ENCODE measurements at regions not wholly inside any gene's neighbourhood (a gene's known extent, or its start where the extent isn't known, plus 50 kb on each side); places are given as distances from the start of the nearest gene placed in this dataset.
A peak's percentile ranks its signal among the peaks of the same experiment; 100 is the strongest.

DNA sequence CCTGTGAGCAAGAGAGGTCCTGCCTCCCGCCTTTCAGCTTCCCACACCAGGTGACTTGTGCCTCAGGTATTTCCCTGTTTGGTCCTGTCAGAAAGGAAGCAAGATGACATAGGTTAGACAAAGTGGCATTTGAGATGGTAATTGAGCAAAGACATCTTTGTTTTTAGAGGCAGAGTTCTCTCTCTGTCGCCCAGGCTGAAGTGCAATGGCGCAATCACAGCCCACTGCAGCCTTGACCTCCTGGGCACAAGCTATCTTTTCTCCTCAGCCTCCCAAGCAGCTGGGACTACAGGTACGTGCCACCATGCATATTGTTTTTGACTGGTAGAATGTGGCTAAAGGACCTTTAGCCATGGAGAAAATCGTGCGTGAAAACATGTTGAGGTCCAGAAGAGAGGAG, 339.1 kb downstream of the FGF9 start:
- DNase-seq (ENCODE audit: low spot score) = no peak

DNA sequence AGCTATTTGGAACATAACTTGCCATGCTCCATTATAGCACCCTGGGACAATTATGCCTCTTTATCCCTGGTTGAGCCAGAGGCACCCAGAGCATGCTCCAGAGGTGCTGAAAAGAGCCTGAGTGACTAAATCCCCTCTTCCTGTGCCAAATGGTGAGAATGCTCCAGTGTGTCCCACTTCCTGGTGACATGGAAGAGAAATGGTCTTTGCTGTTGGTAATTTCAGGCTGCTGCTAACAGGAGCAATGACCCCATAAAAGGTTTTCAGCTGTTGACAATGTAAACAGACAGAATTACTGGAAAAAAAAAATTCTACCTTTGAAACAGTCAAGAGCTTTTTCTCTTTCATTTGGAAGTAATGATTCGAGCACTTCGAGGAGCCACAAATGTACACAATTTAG, 341.8 kb downstream of the FGF9 start:
- no peak for DNase-seq (ENCODE audit: low spot score)

DNA sequence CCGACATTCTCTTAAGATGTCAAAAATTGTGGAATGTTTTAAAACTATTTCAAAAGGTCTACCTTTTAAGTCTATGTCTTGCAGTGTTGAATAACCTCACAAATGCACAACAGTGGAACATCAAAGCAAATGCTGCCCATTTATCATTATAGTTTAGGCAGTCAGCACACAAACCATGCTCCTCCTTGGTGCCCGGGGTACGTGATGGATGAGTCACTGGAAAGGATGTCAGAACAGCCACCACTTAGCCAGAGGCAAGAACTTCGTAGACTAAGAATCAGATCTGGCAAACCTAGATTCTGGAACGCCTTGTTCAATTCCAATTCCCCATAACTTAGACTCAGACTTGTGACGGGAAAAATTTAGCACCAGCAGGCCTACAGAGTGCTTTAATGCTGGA, 343.6 kb downstream of the FGF9 start:
- peak; percentile 66 for DNase-seq (ENCODE audit: low spot score)

DNA sequence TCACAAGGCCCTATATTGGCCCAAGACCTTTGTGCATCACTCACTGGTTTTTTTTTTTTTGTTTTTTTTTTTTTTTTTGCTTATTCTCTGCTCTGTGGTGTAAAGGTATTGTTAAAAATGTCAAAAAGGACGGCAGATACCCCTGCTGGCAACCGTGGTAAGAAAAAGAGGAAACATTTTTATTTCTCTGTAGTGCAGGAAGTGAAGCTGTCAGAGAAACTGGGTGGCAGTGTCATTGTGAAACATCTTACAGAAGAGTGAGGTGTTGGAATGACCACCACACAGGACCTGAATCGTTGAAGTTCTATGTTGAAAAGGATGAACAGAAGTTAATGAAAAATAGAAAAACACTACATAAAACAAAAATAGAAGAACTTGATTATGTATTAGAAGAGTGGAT, 346.4 kb downstream of the FGF9 start:
- no peak for DNase-seq (ENCODE audit: low spot score)

DNA sequence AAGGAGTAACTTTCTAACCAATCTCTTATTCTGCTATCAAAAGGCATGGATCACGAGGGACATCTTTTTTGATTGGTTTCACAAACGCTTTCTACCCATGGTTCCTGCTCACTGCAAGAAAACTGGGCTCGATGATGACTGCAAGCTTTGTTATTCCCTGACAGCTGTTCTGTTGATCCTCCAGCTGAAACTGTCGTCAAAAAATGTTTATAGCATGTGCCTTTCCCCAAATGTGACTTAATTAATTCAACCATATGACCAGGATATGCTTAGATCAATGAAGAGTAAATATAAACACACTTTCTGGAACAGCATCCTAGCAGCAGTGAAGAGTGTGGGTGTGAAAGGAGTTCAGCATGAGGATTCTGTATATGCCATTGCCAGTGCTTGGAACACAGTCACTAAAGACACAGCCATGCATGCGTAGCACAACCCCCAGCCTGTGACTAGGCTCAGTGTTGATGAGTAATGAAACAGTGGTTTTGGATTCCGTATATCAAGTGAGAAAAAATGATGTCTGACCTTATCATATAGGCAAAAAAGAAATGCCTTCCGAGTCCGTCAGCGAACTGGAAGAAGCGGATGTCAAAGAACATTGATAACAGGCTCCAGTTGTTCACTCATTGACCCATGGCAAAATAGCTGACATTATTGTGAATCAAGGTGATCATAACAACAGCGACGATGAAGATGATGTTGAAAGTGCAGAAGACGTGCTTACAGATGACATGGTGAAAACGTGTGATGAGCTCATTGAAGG, 347.4 kb downstream of the FGF9 start:
- no peak for DNase-seq (ENCODE audit: low spot score)

DNA sequence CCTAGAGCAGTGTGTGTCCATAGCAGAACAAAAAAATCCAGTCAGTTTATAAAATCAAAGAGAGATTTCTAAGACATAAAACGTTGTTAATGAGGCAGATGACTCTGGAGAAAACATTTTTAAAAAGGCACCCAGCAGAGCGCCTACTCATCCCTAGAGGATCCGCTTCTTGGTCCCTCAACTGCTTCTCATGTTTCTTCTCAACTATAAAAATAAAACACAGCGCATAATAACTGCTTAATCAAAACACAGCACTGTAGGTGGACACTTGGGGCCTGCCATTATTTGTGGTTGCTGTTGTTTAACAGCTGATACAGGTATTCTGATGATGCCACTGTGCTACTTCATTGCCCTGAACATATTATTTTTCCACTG, 347.9 kb downstream of the FGF9 start:
- no peak for DNase-seq (ENCODE audit: low spot score)

DNA sequence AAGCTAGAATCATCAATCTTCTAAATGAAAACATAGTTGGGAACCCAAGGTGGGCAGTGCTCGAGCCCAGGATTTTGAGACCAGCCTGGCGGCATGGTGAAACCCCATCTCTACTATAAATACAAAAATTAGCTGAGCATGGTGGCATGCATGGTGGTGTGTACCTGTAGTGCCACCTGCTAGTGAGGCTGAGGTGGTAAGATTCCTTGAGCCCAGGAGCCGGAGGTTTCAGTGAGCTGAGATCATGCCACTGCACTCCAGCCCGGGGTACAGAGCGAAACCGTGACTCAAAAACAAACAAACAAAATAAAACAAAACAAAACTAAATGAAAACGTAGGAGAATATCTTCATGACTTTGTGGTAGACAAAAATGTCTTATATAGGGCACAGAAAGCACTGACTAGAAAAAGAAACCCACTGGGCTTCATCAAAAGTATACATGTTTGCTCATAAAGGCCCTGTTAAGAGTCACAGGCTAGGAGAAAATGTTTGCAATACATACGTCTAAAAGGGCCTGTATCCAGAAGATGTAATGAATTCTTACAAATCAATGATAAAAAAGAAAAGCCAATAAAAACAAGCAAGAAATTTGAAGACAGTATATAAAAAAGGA, 353.6 kb downstream of the FGF9 start:
- DNase-seq (ENCODE audit: low spot score) = no peak

DNA sequence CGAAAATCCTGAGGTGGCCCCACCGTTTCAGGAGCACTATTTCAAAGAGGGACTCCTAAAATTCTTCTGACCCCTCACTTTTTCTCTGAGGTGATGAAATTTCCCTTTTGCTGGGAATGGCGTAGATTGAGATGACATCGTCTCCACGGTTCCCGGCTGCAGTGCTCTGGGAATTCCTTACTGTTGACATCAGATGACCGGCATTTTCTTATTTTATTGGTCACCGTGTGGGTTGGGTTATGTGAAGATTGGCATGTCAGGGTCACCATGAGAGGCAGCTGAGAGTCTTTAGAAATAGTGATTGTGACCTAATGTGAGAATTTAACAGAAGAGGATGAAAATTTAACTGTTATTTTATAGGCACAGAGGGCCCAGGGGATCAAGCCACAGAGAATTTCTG, 356.7 kb downstream of the FGF9 start:
- DNase-seq (ENCODE audit: low spot score) = no peak

DNA sequence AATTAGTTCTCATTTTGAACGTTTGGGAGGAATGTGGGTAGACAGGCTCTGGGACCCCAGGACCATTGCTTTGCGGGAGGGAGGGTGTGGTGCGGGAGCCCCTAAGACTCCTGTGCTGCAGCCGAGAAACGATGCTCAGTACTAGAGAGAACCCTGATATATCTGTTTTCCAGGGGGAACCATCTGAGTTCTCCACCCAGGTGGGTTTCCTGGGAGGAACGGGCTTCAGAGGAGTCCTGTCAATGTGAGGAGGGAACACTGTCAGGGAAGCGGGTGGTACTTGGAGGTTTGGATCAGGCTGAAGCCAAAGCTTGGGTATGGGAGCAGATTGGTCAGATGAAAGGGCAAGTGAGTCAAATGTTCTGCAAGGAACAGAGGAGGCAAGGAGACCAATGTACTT, 358.0 kb downstream of the FGF9 start:
- DNase-seq (ENCODE audit: low spot score) = no peak

DNA sequence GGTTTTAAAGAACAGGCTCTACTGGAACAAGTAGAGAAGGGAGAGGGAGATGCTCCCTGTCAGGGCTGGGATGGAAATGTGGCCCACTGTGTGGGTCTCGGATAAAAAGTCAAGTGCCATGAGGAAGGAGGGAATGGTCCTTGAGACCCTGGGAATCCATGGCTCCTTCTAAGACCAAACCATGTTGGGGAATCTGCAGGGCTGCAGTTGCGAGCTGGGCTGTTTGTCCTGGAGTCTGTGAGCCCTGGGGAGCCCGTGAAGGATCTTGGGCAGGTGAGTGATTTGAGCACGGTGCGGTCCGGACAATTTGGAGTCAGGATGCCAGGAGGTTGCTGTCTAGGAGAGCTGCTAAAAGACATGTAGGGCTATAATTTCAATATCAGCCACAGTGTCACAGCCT, 359.4 kb downstream of the FGF9 start:
- DNase-seq (ENCODE audit: low spot score) = no peak

DNA sequence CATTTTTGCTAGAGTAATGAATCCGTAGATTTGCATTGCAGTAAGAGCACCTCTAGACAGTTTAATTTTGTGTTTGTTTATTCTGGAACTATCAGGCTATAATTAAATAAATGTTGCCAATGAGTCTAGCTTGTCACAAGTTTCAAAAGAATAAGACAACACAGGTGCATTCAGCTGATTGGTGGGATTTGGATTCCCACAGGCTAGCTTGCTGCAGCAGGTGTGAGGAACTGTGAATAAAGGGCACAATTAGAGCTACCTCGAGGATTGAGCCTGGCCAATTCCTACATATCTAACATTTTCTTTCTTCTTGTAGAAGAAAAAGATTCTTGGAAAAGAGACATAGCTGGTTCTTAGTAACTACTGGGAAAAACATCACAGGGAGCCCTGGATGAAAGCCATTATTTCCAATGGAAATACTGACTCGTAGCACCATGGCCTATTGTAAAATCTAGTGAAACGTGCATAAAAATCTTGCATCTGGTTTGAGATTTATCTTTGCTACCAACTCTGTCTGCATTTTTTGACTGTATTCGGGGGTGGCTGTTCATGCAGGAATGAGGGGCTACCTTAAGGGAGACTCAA, 360.9 kb downstream of the FGF9 start:
- no peak for DNase-seq (ENCODE audit: low spot score)

DNA sequence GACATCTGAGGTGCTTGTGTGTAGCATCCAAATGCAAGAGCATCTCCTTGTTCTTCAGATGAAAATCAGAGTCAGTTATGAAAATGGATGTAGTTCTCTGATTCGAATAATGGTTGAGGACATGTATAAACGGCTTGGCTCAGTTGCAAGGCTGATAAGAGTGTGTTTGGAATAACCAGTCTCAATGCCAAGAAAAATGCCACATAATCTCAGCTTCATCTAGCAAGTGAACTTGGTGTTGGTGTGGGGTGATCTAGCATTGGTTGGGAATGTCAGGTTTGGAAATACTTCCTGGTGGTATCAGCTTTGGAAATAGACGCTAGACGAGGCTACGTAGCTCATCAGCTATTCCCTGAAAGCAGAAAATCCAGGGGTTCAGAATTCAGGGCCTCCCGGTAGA, 362.0 kb downstream of the FGF9 start:
- no peak for DNase-seq (ENCODE audit: low spot score)

DNA sequence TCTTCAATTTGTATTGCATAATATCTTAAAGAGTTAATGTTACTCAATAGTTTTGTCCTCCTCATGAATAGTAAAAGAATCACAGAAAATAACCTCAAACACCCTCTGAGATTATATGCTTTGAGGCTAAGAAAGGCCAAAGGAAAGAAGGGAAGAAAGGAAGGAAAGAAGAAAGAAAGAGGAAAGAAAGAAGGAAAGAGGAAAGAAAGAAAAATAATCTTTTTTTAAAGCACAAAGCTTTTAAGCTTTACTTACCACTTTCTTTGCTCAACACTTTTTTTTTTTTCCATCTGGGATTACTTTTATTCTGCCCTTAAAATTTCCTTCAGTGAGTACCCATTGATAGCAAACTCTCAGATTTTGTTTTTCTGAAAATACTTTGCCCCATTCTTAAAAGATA, 369.1 kb downstream of the FGF9 start:
- no peak for DNase-seq (ENCODE audit: low spot score)

DNA sequence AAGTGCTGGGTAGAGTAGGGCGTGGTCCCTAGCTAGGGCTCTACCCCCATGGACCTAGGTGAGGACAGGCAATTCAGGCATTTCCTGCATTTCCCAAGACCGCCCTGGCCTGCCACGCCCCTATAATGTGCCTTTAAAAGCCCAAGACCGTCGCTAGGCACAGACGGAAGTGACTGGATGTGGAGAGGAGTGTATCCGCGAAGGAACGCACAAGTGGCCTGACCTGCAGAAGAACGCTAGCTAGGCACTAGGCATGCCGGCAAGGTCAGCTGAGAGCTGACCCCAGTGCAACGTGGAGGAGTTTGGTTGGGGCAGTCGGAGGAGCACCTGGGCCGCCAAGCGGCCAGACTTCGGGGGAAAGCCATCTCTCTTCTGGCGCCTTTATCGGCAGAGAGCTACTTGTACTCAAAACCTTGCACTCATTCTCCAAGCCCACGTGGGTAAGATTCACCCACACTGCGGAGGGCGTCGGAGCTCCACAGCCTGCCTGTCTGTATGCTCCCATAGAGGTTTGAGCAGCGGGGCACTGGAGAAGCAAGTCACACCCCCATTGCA, 370.0 kb downstream of the FGF9 start:
- DNase-seq (ENCODE audit: low spot score) = no peak

DNA sequence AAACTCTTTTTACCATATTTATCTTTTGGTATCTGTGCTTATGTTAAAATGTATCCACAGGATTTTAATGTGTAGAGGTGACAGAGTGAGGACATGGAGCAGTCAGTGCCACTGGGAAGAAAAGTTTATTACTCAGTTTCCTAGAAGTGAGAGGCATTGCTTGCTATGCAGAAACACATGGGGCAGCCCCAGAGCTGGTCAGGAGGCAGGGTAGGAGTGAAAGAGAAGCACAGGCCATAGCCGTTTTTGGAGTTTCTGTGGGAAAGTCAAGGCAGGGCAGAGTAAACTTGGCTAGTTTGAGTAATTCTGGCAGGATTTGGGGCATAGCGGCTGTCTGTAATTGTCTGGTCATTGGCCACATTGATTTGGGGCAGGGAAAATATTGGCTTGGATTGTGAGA, 370.9 kb downstream of the FGF9 start:
- DNase-seq (ENCODE audit: low spot score) = no peak

DNA sequence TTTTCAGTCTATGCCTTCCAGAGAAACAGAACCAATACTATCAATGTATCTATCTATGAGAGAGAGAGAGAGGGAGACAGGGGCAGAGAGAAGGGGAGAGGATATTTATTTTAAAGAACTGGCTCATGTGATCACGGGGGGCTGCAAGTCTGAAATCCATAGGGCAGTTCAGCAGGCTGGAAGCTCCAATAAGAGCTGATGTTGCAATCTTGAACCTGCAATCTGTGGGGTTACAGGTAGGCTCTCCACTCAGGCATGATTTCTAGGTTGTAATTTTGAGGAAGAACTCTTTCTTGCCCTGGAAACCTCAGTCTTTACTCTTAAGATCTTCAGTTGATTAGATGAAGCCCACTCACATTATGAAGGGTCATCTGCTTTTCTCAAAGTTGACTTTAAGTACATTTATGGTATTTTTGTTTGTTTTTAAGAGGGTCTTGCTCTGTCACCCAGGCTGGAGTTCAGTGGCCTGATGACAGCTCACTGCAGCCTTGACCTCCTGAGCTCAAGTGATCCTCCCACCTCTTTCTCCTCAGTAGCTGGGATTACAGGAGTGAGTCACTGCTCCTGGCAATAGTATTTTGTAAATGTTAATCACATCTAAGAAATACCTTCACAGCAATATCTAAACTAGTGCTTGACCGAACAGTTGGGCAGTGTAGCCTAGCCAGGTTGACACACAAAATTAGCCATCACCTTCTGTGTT, 376.4 kb downstream of the FGF9 start:
- no peak for DNase-seq (ENCODE audit: low spot score)

DNA sequence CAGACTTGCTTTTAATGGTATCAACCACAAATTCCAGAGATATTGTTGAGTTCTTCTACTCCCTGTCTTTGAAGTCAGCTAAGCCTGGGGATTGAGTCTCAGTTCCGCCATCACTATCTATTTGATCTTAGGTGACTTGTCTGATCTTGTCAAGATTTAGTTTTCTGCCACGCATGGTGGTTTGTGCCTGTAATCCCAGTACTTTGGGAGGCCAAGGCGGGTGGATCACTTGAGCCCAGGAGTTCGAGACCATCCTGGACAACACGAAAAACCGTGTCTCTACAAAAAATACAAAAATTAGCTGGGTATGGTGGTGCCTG, 376.9 kb downstream of the FGF9 start:
- DNase-seq (ENCODE audit: low spot score) = no peak

DNA sequence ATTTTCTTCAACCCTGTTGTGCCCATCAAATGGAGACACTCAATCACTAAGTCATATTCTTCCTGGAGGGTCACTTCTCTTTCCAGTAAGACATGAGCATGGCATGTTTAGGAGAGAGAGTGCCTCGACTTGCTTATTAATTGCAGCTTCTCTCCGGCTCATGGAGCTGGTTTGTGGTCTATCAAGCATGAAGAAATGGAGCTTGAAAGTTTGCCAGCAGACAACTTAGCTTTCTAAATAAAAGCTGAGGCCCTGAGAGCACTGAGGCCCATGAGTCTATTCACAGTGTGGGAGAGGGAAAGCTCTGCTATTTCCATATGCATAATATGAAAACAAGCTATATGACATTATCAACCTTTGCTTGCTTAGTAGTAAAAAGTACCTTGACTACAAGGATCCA, 378.5 kb downstream of the FGF9 start:
- DNase-seq (ENCODE audit: low spot score) = peak; percentile 16

DNA sequence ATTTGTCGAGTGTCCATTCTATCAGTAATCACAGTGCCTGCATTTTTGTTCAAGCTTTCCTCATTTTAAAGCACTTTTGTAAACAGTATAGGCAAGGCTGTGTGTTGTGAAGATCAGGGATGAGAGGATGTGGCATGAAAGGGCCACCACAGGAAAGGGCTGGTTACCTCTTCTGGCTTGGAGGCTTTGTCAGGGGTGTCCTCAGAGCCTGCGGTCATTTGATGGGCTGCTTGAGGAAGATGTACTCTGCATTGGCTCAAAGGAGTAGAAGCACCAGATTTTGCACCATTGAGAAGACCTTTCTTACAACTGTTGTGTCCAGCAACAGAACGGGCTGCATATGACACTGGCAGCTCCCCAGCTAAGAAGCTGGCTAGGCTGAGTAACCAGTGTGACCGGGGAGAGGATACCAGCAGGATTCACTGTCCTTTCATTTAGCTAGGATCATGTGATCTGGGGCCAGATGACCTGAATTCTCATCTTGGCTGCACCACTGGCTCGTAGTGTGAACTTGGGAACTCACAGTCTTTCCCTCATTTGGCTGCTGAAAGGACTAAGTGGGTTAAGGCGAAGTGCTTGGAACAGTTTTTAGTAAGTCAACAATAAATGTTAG, 380.2 kb downstream of the FGF9 start:
- no peak for DNase-seq (ENCODE audit: low spot score)

DNA sequence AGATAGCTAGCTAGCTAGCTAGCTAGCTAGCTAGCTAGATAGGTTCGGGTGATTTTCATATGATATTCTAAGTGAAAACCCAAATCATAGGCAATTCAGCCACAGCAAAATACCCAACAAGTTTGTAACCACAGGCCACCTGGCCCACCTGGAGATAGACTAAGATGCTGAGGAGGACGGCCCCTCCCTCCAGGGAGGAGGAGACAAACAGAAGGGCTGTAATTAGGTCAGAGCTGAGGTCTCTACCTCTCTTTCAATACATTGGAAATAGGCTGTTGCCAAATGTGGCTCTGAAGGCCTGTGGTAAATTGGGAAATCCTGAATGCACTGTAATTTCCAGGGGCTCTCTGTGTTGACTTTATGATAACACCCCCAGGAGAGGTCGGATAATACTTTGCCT, 382.2 kb downstream of the FGF9 start:
- no peak for DNase-seq (ENCODE audit: low spot score)

DNA sequence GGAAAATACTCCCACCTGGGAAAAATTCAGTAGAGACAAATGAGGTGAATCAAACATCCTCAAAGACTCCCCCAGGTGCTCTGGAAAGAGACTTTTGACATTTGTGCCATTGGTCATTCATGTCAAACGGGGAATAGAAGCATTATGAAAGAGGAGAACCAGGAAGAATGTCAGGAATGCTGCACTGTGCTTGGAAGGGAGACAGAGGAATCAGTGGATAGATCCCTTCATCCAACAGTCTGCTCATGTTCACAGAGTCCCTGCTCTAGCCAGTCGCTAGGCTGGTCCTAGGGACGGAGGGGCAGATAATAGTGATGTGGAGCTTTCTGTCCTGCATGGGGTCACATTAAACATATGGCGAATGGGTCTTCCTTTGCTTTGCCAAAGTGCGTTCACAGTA, 384.4 kb downstream of the FGF9 start:
- peak; percentile 55 for DNase-seq (ENCODE audit: low spot score)

DNA sequence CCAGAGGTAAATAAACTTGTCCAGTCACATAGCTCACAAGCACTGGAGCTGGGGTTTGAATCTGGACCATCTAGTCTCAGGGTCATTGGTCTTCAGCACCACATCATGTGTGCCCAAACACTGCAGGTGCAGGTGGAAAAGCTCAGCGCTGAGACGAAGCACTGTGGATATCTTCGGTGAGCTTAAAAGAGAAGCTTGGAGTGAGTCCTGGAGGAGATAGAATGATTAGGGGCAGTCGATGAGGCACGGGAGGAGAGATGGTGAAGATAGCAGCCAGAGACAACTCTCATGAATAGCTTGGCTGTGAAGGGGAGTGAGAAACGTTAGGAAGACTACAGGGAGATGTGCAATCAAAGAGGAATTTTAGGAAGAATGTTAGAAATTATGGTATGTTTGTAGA, 389.3 kb downstream of the FGF9 start:
- DNase-seq (ENCODE audit: low spot score) = peak; percentile 45

DNA sequence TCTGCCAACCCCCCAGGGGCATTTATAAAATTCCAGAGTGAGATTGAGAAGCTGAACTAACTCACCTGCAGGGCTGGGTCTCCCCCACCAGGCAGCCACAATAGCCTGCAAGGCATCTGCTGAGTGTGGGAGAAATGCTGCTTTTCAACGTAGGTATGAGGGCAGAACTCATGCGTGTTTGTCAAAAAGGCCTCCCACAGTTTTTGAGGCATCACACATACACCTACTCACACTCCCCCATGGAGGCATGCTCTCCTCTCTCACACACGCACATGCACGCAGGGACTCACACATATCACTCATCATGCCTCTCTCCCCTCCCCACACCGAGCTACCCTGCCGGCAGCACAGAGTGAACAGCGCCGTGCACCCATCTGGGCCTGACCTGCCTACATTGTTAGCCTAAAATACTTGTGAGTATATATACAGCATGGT, 390.5 kb downstream of the FGF9 start:
- no peak for DNase-seq (ENCODE audit: low spot score)
